ENCODE measurements at regions not wholly inside any gene's neighbourhood (a gene's known extent, or its start where the extent isn't known, plus 50 kb on each side); places are given as distances from the start of the nearest gene placed in this dataset.

DNA sequence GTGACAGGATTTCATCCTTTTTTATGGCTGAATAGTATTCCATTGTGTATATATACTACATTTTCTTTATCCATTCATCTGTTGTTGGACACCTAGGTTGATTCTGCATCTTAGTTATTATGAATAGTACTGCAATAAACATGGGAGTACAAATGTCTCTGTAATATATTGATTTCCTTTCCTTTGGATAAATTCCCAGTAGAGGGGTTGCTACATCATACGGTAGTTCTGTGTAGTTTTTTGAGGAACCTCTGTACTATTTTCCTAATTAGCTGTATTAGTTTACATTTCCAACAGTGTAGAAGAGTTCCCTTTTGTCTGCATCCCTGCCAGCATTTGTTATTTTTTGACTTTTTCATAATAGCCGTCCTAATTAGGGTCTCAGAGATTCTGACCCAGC is 201.3 kb downstream of the GIPC2 start (continued):
- no peak for TF ChIP-seq EZH2phosphoT487 (IDR thresholded peaks at IDR 0.05; ENCODE audit: borderline replicate concordance)
- TF ChIP-seq ZNF274 (IDR thresholded peaks at IDR 0.05; ENCODE audit: low read depth, low read length): no peak

DNA sequence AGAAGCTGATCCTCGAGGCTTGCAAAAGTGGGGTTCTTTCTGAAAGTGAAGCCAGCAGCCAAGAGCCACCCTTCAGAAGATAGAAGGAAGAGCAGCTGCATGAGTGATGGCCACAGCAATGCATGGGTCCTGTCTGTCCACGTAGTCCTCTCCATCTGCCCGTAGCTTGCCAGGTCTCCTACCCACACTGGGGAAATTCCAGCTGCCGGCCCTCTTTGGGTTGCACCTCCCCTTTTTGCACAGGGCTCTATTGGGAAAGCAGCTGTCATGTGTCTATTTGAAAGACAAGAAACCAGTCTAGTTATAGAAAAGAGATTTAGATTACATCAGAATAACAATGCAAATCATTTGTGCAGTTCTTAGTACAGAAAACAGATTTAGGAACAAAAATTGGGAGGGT is 204.4 kb downstream of the GIPC2 start:
- Histone ChIP-seq H2AFZ (ENCODE audit: low read depth, low read length, poor library complexity, severe bottlenecking) (no peak overlapping the region), H3K4me2 (ENCODE audit: low read length) (no peak overlapping the region), H3K4me1 (ENCODE audit: control insufficient read depth in 1 of 2, insufficient read depth in 2 of 2, low read length in 2 of 2) (no peaks in the 10 kb centered on the region), H3K27me3 (ENCODE audit: insufficient read depth, low read length) (no peaks in the 10 kb centered on the region), H3K9ac (ENCODE audit: low read length) (no peak overlapping the region), H3K4me3 (replicated peaks in 1 of 2; ENCODE audit: low read depth in 1 of 2, low read length in 2 of 2) (no peak overlapping the region), H3K27ac (ENCODE audit: low read depth, low read length) (no peak overlapping the region), H3K36me3 (ENCODE audit: control insufficient read depth in 1 of 2, insufficient read depth in 2 of 2, low read length in 2 of 2) (no peaks in the 10 kb centered on the region), H3K9me2 (ENCODE audit: insufficient read depth) (no peaks in the 10 kb centered on the region), H3K79me2 (ENCODE audit: insufficient read depth, low read length) (no peaks in the 10 kb centered on the region), H3K9me3 (ENCODE audit: control insufficient read depth in 1 of 2, insufficient read depth in 1 of 2, low read depth in 1 of 2, low read length in 2 of 2) (no peaks in the 10 kb centered on the region), H4K20me1 (ENCODE audit: insufficient read depth) (no peaks in the 10 kb centered on the region)
- CTCF ChIA-PET: no interaction called here
- BruUV-seq (replicated peaks): no TSS peak
- intact Hi-C loops (cut with micrococcal nuclease): no loop called here
- no peak for TF ChIP-seq SP1 (IDR thresholded peaks at IDR 0.05; ENCODE audit: low read depth)
- no peak for TF ChIP-seq CEBPB (IDR thresholded peaks at IDR 0.05; ENCODE audit: low read depth)
- no peak for TF ChIP-seq EZH2 (IDR thresholded peaks at IDR 0.05)
- TF ChIP-seq YY1 (IDR thresholded peaks at IDR 0.05; ENCODE audit: extremely low read depth, insufficient replicate concordance, low read depth, low read length): no peak
- TF ChIP-seq SIN3A (IDR thresholded peaks at IDR 0.05; ENCODE audit: low read depth): no peak
- TF ChIP-seq TCF7L2 (IDR thresholded peaks at IDR 0.05; ENCODE audit: borderline replicate concordance, extremely low read depth, insufficient read depth, insufficient read length): no peak
- TF ChIP-seq ELF1 (IDR thresholded peaks at IDR 0.05; ENCODE audit: borderline replicate concordance, low read depth): no peak
- no peak for TF ChIP-seq EZH2phosphoT487 (IDR thresholded peaks at IDR 0.05; ENCODE audit: borderline replicate concordance)
- TF ChIP-seq EGR1 (IDR thresholded peaks at IDR 0.05; ENCODE audit: low read depth): no peak
- no peak for TF ChIP-seq ZNF274 (IDR thresholded peaks at IDR 0.05; ENCODE audit: low read depth, low read length)
- POLR2A ChIA-PET: no interaction called here
- RAD21 ChIA-PET (ENCODE audit: low non-redundant PET in 1 of 2, low total read pairs in 2 of 2, uncharacterized antibody in 2 of 2, unreplicated experiment in 2 of 2): no interaction called here
- DNase-seq (ENCODE audit: low read depth, low spot score) (no peak), ATAC-seq (no peak)

DNA sequence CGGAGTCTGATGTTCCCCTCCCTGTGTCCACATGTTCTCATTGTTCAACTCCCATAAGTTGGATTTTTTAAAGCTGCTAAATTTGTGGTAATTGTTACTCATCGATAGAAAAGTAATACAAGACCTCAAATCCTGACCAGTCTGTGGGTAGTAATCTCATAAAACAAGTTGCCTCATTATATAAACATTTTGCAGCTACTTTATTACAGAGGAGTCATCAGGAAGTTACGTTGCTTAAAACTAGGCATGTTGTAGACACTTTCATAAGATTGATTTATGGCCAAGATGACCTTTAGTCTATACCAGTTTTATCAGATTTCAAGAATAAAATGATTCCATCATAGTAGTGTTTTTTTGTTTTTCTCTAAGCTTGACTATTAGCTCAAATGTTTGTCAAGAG is 208.8 kb downstream of the GIPC2 start:
- H3K9me3 ChIP-seq (ENCODE audit: control insufficient read depth in 1 of 2, insufficient read depth in 1 of 2, low read depth in 1 of 2, low read length in 2 of 2): no peaks in the 10 kb centered on the region
- H4K20me1 ChIP-seq (ENCODE audit: insufficient read depth): no peaks in the 10 kb centered on the region
- no peaks in the 10 kb centered on the region for H3K9me2 ChIP-seq (ENCODE audit: insufficient read depth)
- H3K4me3 ChIP-seq (replicated peaks in 1 of 2; ENCODE audit: low read depth in 1 of 2, low read length in 2 of 2): no peak overlapping the region
- H3K79me2 ChIP-seq (ENCODE audit: insufficient read depth, low read length): no peaks in the 10 kb centered on the region
- H3K9ac ChIP-seq (ENCODE audit: low read length): no peak overlapping the region
- no peaks in the 10 kb centered on the region for H3K4me1 ChIP-seq (ENCODE audit: control insufficient read depth in 1 of 2, insufficient read depth in 2 of 2, low read length in 2 of 2)
- RAD21 ChIA-PET (ENCODE audit: low non-redundant PET in 1 of 2, low total read pairs in 2 of 2, uncharacterized antibody in 2 of 2, unreplicated experiment in 2 of 2): no interaction called here
- no peak overlapping the region for H2AFZ ChIP-seq (ENCODE audit: low read depth, low read length, poor library complexity, severe bottlenecking)
- CTCF ChIA-PET: no interaction called here
- no peaks in the 10 kb centered on the region for H3K36me3 ChIP-seq (ENCODE audit: control insufficient read depth in 1 of 2, insufficient read depth in 2 of 2, low read length in 2 of 2)
- H3K4me2 ChIP-seq (ENCODE audit: low read length): no peak overlapping the region
- DNase-seq (ENCODE audit: low read depth, low spot score) (no peak), ATAC-seq (no peak)
- BruUV-seq (replicated peaks): no TSS peak
- intact Hi-C loops (cut with micrococcal nuclease): no loop called here
- H3K27ac ChIP-seq (ENCODE audit: low read depth, low read length): no peak overlapping the region
- no peaks in the 10 kb centered on the region for H3K27me3 ChIP-seq (ENCODE audit: insufficient read depth, low read length)
- POLR2A ChIA-PET: no interaction called here
- TF ChIP-seq, protein P1, sequence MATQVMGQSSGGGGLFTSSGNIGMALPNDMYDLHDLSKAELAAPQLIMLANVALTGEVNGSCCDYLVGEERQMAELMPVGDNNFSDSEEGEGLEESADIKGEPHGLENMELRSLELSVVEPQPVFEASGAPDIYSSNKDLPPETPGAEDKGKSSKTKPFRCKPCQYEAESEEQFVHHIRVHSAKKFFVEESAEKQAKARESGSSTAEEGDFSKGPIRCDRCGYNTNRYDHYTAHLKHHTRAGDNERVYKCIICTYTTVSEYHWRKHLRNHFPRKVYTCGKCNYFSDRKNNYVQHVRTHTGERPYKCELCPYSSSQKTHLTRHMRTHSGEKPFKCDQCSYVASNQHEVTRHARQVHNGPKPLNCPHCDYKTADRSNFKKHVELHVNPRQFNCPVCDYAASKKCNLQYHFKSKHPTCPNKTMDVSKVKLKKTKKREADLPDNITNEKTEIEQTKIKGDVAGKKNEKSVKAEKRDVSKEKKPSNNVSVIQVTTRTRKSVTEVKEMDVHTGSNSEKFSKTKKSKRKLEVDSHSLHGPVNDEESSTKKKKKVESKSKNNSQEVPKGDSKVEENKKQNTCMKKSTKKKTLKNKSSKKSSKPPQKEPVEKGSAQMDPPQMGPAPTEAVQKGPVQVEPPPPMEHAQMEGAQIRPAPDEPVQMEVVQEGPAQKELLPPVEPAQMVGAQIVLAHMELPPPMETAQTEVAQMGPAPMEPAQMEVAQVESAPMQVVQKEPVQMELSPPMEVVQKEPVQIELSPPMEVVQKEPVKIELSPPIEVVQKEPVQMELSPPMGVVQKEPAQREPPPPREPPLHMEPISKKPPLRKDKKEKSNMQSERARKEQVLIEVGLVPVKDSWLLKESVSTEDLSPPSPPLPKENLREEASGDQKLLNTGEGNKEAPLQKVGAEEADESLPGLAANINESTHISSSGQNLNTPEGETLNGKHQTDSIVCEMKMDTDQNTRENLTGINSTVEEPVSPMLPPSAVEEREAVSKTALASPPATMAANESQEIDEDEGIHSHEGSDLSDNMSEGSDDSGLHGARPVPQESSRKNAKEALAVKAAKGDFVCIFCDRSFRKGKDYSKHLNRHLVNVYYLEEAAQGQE (IDR thresholded peaks at IDR 0.05; ENCODE audit: low read depth): no peak
- TF ChIP-seq POLR2AphosphoS5 (IDR thresholded peaks at IDR 0.05; ENCODE audit: low read depth, low read length) (no peak), CEBPB (IDR thresholded peaks at IDR 0.05; ENCODE audit: low read depth) (no peak), FOSL1 (IDR thresholded peaks at IDR 0.05; ENCODE audit: low read depth) (no peak), EZH2 (IDR thresholded peaks at IDR 0.05) (no peak), EZH2phosphoT487 (IDR thresholded peaks at IDR 0.05; ENCODE audit: borderline replicate concordance) (no peak), SP1 (IDR thresholded peaks at IDR 0.05; ENCODE audit: low read depth) (no peak), RAD21 (IDR thresholded peaks at IDR 0.05; ENCODE audit: low read depth) (no peak)
- TF ChIP-seq, protein P2, sequence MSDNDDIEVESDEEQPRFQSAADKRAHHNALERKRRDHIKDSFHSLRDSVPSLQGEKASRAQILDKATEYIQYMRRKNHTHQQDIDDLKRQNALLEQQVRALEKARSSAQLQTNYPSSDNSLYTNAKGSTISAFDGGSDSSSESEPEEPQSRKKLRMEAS (IDR thresholded peaks at IDR 0.05): no peak
- TF ChIP-seq, protein P3, sequence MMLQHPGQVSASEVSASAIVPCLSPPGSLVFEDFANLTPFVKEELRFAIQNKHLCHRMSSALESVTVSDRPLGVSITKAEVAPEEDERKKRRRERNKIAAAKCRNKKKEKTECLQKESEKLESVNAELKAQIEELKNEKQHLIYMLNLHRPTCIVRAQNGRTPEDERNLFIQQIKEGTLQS (IDR thresholded peaks at IDR 0.05): no peak

Measured in HCT116 (cell line).